HG03442 (cell line): ENCODE measurements at regions not wholly inside any gene's neighbourhood (a gene's known extent, or its start where the extent isn't known, plus 50 kb on each side); places are given as distances from the start of the nearest gene placed in this dataset.
"Not testable (repeated sequence)": the region's sequence is repeated elsewhere in the genome, so short reads cannot be mapped to it uniquely, and the experiment has no call there.

Source experiments
- ATAC-seq: cut with Tn5 transposase; IDR thresholded peaks from one replicate; pipeline ENCODE4 v1.9.1; 2021; ENCODE audit warnings: mild to moderate bottlenecking, moderate library complexity; ENCODE audit not compliant: unreplicated experiment

DNA sequence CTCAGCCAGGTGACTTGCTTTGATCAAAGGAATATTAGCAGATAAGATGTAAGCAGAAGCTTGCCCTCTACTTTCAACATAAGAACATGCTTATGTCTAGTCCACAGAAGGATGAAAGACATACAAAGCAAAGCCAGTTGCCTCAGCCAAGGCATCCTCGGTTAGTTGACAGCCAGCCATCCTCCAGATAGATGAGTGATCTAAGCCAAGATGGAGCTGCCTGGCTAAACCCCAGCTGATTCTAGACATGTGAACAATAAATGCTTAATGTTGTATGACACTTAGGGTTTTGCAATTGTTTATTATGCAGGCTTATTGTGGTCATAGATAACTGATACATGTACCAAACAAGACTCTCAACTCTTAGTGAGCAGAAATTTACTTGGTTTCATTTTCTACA, 157.6 kb upstream of the TMTC2 start:
- no peak for ATAC-seq

DNA sequence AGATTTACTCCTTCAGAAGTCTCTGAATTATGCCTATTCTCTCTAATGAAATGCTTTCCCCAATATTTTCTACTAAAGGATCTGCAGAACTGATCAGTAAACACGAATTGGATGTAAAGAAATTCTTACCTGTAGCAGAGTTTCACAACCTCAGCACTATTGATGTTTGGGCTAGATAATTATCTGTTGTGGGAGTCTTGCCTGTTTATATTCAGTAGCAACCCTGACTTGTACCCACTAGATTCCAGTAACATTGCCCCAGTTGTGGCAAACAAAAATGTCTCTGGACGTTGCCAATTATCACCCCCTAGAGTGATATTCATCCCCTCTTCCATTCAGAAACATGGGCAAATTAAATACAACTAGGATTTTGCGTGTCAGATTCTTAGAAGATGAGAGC, 156.8 kb upstream of the TMTC2 start:
- ATAC-seq = no peak

DNA sequence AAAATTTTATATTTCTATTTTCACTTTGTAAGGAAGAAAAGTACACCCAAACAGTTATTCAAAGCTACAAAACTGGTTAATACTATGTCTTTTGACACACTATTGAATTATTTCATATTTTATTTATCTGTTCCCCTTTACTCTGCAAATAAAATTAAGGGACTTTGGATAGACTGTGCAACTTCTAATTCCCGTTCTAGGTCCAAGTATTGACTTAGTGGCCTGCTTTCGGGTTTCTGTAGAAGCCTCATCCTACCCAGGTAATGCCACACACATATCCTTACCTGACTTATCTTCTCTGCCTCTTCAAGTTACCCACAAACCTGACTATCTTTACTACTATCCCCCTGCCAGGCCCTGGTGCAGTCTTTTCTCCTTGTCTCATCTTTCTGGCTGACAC, 156.3 kb upstream of the TMTC2 start:
- no peak for ATAC-seq

DNA sequence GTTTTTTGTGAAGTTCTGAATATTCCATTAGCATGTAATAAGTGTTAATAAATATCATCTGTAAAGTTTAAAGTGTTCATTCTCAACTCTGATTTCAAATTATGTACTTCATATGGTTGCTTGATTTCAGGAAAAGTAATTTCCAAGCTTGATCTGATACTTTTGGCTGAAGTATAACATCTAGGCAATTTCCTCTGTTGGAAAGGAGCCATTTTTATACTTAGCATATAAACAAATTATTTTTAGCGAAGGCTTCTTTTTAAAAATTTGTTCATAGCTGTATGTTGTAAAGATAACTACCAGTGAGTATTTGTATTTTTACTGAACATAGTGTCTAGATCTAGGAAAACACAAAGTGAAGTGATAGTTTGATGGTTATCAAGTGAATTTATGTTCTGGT, 153.4 kb upstream of the TMTC2 start:
- ATAC-seq = no peak

DNA sequence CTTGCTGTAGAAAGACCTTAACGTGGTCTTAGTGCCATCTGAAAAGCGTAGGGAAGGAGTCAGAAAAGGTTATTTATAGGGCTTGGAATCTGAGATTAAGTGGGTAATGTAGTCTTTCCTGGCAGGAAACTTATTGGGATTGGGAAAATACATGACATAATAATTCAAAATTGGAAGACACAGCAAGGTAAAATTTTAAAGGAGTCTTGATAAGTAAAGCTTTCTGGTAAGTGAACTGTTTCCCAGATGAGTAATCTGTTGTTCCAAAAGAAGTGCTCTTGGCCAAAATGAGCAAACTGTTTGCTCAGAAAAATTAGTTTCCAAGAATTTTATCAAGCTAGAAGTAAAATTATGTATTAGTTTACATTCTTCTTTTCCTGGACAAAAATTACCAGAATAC, 149.3 kb upstream of the TMTC2 start:
- no peak for ATAC-seq

DNA sequence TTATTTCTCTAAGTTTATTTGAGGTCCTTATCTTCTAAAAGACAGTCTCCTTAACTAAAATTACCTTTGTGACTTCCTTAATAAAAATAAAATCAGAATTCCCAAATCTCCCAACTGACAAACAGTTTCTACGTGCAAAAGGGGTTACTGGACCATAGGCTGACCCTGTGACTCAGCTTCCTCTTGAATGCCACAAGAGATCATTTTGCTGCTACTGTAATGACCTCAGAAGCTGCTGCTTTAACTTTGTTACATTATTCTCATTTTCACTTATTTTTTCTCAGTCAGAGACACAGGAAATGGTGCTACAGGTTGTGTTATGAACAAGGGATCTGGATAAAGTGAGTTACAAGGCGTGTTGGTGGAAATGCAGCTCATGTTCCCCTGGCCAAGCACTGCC, 132.2 kb upstream of the TMTC2 start:
- ATAC-seq = peak; percentile 69

DNA sequence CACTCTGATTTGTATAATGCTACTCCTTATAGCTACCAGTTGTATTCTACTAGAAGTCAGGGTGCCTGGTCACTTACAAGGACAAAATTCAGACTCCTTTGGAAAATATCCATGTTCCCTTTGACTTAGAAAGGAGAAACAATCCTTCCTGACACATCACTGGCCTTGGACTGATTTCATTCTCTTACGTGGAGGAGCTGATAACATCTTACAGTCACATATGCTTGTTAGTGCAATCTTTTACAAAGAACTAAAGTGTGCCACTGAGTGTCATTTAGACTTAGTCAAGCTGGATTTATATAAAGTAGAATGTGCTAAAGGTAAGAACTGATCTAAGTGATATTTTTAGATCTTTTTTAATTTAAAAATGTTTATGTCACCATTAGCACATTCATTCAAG, 131.0 kb upstream of the TMTC2 start:
- ATAC-seq = no peak

DNA sequence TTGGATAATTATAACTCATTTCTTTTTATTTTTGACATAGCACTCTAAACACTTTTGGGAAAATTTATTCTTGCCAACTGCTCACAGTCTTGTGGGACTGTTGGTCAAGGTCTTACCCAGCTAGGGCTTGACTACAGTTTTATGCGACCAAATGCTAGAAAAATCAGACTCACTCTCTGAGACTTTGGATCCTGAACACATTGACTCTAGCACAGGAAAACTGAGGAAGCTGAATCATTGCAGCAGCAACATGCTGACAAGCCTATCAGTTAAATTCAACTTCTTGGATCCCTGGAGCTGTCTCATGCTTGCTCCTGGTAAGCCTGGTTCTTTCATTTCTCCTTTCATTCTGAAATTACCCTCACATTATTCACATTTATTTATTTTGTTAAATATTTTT, 120.7 kb upstream of the TMTC2 start:
- ATAC-seq = no peak

DNA sequence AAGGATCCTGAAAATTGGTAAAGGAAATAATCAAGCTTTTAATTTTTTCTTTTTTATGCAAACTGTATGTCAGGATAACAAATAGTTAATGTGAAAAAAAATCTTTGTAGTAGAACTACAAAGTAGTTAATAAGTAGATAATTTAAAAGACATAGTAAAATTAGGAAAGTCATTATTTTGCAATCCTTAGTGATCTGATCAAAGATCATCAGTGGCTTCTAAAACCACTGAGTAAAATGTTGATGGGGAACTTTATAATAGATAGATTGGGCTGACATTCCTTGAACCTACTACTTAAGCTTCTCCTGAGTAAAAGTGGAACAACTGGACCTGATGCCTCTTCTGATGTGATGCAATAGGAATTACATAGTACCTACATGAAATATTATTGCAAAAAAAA, 119.0 kb upstream of the TMTC2 start:
- ATAC-seq = no peak

DNA sequence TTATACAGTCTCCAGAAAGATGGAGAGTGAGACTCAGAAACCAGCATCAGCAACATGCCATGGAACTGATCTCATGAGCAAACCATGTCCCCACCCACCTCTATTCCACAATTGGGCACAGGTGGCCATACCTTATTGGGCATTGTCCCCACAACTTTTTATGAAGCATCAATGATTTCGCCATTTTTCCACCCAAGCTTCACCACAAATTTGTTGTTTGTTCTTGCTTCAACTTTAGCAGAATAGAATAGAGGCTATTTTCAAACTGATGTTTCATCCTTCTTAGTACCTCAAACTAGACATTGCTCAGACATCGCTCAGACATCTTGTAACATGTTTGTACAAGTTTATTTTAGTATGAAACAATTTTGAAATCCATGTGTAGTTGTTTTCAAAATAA, 112.5 kb upstream of the TMTC2 start:
- ATAC-seq = no peak

DNA sequence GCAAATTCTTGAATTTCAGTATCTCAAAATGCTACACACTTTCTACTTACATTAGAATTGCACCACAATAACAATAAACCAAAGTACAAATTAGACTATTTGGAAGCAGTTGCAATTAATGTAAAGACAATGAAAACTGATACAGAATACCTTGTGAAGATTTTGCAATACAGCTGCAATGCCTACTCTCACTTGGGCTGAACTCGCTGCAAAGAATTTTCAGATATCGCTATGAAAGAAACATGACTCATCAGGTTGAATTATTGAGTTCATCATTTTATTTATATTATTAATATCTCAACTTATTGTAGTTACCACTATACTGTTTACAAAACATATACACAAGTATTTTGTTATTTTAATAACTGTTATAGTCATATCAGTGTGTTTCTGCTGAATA, 108.0 kb upstream of the TMTC2 start:
- no peak for ATAC-seq

DNA sequence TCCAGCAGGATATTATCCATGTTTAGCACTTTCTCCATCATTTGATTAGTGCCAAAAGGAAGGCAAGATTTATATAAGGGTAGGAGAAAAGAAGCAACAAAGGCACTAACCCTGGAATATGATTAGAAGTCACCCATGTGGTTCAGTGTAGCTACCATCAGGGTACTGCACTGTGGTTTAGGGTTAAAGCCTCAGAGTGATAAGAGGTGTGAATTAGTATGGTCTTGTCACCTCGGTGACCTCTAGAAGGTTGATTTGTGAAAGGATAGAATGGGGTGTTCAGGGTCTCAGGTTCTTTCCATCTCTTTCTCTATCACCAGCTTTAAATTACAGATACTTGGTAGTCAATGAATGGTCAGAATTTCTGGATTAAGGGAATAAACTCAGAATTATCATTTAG, 103.0 kb upstream of the TMTC2 start:
- no peak for ATAC-seq

DNA sequence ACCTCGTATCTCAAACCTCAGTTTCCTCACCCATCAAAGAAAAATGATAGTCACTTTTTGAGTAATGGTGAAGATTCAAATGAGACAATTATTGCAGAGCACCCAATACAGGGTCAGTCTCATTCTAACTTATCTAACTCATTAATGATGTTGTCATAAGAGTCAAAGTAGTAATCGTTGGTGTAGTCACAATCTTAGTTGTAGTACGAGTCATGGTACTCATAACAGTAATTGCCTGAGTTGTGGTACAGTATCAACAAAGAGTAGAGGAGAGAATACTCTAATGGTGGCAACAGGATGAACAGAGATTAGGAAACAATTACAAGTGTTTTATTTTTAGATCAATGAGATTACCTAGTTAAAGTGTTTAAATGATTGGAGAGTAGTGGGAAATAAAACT, 93.6 kb upstream of the TMTC2 start:
- ATAC-seq = peak; percentile 65

DNA sequence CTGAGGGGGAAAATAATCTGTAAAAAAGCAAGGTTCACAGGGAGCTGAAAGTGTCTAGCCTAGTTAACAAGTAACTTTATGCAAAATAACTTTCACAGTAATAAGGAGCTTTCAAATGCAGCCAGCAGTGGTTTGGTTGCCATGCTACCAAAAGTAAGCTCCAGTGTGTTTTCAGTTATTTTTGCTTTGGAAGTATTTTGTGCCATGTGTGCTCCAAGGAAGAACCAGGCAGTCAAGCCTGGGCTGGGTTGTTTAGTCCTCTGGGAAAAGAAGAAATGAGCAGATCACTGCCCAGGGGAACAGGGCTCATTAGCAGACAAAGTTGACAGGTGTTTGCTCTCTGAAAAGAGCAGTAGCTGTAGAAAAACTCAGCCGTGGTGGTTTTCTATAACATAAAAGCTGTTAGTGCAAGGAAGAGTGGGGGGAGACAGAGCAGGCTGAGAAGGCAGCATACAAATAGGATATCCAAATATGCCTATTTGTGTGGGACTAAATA, 92.8 kb upstream of the TMTC2 start:
- ATAC-seq = peak; percentile 89

DNA sequence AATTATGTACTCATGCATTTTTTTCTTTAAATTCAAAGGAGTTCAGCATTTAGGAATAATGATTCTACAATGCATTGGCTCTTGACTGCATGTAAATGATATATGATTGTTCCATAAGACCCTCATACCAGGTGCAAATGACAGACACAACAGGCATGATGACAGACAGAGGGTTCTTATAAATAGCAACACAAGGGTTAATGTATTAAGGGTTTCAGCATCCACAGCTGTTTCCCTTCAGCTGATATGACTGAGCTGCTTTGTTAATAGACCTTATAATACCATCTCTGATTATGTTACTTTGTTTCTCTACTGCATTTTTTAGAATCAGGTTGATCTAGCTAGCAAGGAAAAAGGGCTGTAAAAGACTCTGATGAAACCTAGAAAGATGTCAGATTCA, 90.8 kb upstream of the TMTC2 start:
- ATAC-seq = no peak

DNA sequence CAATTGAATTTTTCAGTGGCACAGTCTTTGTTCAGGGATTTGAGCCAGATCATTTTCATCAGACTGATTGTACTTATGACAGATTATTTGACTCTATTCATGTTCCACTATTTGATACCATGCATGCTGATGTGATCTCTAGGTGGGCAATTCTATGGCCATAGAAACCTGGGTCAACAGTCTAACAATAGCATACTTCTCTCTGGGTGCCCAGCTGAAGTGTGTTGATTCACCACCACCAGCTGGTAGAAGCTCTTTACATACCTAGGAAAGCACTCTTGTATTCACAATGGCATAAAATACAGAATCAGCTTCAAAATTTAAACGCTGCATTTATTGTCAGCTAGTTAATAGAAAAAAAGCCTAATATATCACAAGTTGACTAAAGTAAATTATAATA, 90.2 kb upstream of the TMTC2 start:
- no peak for ATAC-seq

DNA sequence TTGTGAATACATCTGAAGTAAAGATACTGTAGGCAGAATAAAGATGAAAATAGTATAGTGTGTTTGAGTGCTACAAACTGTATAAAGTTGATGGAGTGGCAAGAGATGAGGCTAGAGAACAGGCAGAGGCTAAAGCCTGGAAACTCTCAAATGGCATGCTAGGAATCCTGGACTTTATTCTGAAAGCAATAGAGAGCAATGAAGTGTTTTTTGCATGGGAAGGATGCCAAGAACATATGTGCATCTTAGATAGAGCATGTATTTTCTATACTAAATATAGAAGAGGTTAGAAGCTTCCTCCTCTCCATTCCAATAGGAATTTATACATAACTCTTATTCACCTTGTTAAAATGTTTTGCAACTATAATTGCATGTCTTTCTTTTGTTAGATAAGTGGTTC, 86.3 kb upstream of the TMTC2 start:
- no peak for ATAC-seq

DNA sequence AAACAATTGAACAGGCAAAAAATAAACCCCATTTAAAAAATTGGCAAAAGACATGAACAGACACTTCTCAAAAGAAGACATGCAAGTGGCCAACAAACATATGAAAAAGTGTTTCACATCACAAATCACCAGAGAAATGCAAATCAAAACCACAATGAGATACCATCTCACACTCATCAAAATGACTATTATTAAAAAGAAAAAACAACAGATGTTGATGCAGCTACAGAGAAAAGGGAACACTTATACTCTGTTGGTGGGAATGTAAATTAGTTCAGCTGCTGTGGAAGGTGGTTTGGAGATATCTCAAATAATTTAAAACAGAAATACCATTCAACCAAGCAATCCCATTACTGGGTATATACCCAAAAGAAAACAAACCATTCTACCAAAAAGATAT, 83.1 kb upstream of the TMTC2 start:
- ATAC-seq = not testable (repeated sequence)

DNA sequence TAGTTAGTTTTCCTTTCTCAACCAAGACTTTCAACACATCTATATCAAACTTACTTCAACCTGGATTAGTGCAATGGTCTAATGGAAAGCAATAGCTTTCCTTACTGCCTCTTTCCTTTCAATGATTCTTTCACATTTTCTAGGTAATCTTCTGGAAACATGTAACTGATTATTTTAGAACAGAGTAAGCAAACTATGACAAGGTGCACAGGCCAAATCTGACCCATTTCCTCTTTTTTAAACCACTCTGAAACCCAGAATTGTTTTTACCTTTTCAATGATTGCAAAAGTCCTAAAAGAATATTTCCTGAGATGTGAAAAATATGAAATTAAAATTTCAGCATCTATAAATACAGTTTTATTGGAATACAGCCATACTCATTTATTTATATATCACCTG, 81.6 kb upstream of the TMTC2 start:
- no peak for ATAC-seq

DNA sequence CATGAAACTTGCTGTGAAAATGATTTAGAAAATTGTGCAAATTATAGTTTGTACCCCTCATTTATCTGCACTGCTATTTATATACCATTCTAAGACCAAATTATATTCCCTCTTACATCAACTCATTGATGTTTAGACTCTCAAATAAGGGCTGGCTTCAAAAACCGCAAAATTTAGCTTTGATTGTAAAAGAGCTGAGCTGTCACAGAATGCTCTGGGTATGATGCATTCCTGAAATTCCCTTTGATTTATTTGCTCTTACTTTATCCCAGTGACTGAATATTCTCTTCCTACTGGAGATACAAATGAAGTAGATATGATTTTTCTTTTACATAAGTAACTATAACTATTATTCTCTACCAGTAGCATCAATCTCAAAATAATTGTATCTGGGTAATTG, 78.0 kb upstream of the TMTC2 start:
- no peak for ATAC-seq

DNA sequence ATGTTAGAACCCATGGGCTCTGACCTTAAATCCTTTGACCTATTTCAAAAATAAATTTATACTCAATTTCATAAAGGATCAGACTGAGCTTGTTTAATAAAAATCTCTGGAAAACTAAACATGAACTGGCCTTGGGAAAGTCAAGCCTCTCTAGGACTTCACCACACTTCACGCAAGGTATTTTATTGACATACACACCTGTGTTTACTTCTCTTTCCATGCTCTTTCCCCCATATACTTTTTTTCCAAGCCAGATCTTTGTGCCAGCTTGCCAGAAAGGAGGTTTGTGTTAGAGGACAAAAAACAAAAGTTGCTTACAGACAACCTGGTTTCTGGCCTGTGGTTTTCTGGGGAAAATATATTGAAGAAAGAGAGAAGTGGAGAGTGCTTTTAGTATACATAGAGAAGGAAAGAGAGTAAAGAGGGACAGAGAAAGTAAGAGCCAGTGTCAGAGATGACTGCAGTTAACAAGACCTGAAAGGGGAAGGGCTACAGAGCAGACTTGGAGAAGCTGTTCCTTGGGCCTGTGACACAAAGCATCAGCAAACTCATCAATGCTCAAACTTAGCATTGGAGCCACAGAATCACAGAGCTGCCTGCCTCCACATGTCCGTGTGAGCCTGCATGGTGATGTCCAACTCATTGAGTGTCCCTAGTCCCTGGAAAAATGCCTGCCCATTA, 77.3 kb upstream of the TMTC2 start:
- ATAC-seq = no peak

DNA sequence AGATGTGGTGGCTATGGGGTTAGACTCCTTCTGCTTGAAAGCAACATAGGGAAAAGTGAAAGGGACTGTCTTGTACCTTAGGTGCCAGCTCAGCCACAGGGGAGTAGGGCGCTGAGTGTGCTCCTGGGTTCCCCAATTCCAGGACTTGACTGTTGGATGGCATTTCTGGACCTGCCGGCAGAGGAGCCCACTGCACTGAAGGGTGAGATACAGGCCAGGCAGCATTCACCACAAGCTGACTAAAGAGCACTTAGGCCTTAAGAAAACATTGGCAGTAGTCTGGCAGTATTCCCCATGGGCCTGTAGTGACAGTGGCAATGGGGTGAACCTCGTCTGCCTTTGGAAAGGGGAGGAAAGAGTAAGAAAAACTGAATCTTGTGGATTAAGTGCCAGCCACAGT, 67.1 kb upstream of the TMTC2 start:
- no peak for ATAC-seq

DNA sequence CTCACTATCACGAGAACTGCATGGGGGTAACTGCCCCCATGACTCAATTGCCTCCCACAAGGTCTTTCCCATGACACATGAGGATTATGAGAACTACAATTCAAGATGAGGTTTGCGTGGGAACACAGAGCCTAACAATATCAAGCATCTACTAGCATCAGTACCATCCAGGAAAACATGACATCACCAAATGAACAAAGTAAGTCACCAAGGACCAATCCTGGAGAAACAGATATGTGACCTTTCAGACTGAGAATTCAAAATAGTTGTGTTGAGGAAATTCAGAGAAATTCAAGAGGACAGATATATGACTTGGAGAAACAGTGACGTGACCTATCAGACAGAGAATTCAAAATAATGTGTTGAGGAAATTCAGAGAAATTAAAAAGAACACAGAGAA, 65.8 kb upstream of the TMTC2 start:
- no peak for ATAC-seq
